NCI-H1092 treated with DMSO at 0.1 percent for 48 hours (cell line): ENCODE measurements at regions not wholly inside any gene's neighbourhood (a gene's known extent, or its start where the extent isn't known, plus 50 kb on each side); places are given as distances from the start of the nearest gene placed in this dataset.

Experiments
- DNase-seq: peaks from one replicate; lab custom pipeline; 2025; lab: John Stamatoyannopoulos, UW

GRCh38 chr5:175168882-175169507 lies 275.0 kb downstream of the DRD1 start:
- no peak for DNase-seq

GRCh38 chr5:175166026-175166425 lies 278.0 kb downstream of the DRD1 start:
- no peak for DNase-seq

- no peak for DNase-seq
Observed at GRCh38 chr5:175163586-175164275, 280.3 kb downstream of the DRD1 start.

GRCh38 chr5:175162036-175162435 lies 281.9 kb downstream of the DRD1 start:
- DNase-seq = no peak

GRCh38 chr5:175159956-175160355 lies 284.0 kb downstream of the DRD1 start:
- no peak for DNase-seq

- DNase-seq = no peak
Observed at GRCh38 chr5:175148636-175149172, 295.3 kb downstream of the DRD1 start.

- DNase-seq = no peak
Observed at GRCh38 chr5:175146733-175147132, 297.2 kb downstream of the DRD1 start.

GRCh38 chr5:175141421-175141820 lies 302.6 kb downstream of the DRD1 start:
- DNase-seq = no peak

GRCh38 chr5:175133185-175133584 lies 310.8 kb downstream of the DRD1 start:
- no peak for DNase-seq

GRCh38 chr5:175131432-175131831 lies 312.6 kb downstream of the DRD1 start:
- DNase-seq = no peak

GRCh38 chr5:175129619-175130018 lies 314.4 kb downstream of the DRD1 start:
- no peak for DNase-seq

- DNase-seq = no peak
Observed at GRCh38 chr5:175129121-175129520, 314.9 kb downstream of the DRD1 start.

- no peak for DNase-seq
Observed at GRCh38 chr5:175124821-175125220, 319.2 kb downstream of the DRD1 start.

GRCh38 chr5:175124251-175124813 lies 319.6 kb downstream of the DRD1 start:
- DNase-seq = no peak

GRCh38 chr5:175123542-175123941 lies 320.4 kb downstream of the DRD1 start:
- DNase-seq = no peak

- DNase-seq = no peak
Observed at GRCh38 chr5:175121457-175121856, 322.5 kb downstream of the DRD1 start.

GRCh38 chr5:175120412-175120811 lies 323.6 kb downstream of the DRD1 start:
- DNase-seq = no peak

GRCh38 chr5:175118700-175119309 lies 325.2 kb downstream of the DRD1 start:
- no peak for DNase-seq

GRCh38 chr5:175116466-175117048 lies 327.4 kb downstream of the DRD1 start:
- no peak for DNase-seq

- no peak for DNase-seq
Observed at GRCh38 chr5:175115831-175116230, 328.2 kb downstream of the DRD1 start.

GRCh38 chr5:175113947-175114346 lies 330.0 kb downstream of the DRD1 start:
- DNase-seq = no peak

GRCh38 chr5:175109058-175109755 lies 334.8 kb downstream of the DRD1 start:
- DNase-seq = no peak
